ENCODE measurements at regions not wholly inside any gene's neighbourhood (a gene's known extent, or its start where the extent isn't known, plus 50 kb on each side); places are given as distances from the start of the nearest gene placed in this dataset.

- no peak overlapping the region for H3K4me3 ChIP-seq (ENCODE audit: low read depth, low read length)
- no peak for DNase-seq (ENCODE audit: low read depth, low spot score)
Measured at GRCh38 chr17:72565758-72566157, 444.9 kb downstream of the SOX9 start.

GRCh38 chr17:72566671-72567484 lies 446.1 kb downstream of the SOX9 start:
- POLR2A ChIA-PET = no interaction called here
- no peak for DNase-seq (ENCODE audit: low read depth, low spot score)
- H3K4me3 ChIP-seq (ENCODE audit: low read depth, low read length) = no peak overlapping the region
- CTCF ChIA-PET = interaction anchor here (1.0 to 7.0 kb wide), 3 partner anchors 8 to 160 kb away, joined by 3 to 79 read pairs (median 16); no protein-coding TSS in a partner anchor
- TF ChIP-seq, protein P1, sequence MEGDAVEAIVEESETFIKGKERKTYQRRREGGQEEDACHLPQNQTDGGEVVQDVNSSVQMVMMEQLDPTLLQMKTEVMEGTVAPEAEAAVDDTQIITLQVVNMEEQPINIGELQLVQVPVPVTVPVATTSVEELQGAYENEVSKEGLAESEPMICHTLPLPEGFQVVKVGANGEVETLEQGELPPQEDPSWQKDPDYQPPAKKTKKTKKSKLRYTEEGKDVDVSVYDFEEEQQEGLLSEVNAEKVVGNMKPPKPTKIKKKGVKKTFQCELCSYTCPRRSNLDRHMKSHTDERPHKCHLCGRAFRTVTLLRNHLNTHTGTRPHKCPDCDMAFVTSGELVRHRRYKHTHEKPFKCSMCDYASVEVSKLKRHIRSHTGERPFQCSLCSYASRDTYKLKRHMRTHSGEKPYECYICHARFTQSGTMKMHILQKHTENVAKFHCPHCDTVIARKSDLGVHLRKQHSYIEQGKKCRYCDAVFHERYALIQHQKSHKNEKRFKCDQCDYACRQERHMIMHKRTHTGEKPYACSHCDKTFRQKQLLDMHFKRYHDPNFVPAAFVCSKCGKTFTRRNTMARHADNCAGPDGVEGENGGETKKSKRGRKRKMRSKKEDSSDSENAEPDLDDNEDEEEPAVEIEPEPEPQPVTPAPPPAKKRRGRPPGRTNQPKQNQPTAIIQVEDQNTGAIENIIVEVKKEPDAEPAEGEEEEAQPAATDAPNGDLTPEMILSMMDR (IDR thresholded peaks at IDR 0.05; ENCODE audit: insufficient read depth, low read length, missing control alignments) = no peak

More at GRCh38 chr17:72565758-72566157, 444.9 kb downstream of the SOX9 start:
- ChIA-PET POLR2A (no interaction called here), CTCF (interaction anchor here (1.3 kb wide), 2 partner anchors 9 to 162 kb away, joined by 3 to 8 read pairs; no protein-coding TSS in a partner anchor)
- TF ChIP-seq, protein P1 (IDR thresholded peaks at IDR 0.05; ENCODE audit: insufficient read depth, low read length, missing control alignments) = no peak

DNA sequence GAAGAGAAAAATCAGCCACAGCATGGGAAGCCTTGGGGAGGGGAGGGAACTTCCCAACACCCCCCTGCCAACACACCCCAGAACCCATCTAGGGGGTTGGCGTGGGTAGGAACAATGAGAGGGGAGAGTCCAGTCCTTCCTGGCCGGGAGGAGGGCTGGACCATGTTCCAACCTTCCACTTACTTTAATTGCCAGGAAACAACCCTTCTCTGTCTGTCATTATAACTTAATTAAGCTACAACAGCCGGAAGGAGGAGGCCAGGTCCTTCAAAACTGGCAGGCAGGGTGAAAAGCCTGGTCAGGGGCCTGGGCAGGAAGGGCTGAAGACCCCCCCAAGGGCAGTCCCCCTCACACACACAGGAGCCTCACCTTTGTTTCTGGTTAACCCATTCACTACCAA lies 447.0 kb downstream of the SOX9 start:
- POLR2A ChIA-PET = no interaction called here
- H3K4me3 ChIP-seq (ENCODE audit: low read depth, low read length) = no peak overlapping the region
- TF ChIP-seq, protein P1 (IDR thresholded peaks at IDR 0.05; ENCODE audit: insufficient read depth, low read length, missing control alignments) = no peak
- CTCF ChIA-PET = interaction anchor here (0.6 to 7.0 kb wide), 4 partner anchors 9 to 624 kb away, joined by 3 to 79 read pairs (median 10); no protein-coding TSS in a partner anchor
- no peak for DNase-seq (ENCODE audit: low read depth, low spot score)

GRCh38 chr17:72569148-72569946 lies 448.5 kb downstream of the SOX9 start:
- no peak for DNase-seq (ENCODE audit: low read depth, low spot score)
- ChIA-PET POLR2A (no interaction called here), CTCF (interaction anchor here (1.5 to 7.0 kb wide), 3 partner anchors 11 to 157 kb away, joined by 3 to 79 read pairs (median 16); no protein-coding TSS in a partner anchor)

DNA sequence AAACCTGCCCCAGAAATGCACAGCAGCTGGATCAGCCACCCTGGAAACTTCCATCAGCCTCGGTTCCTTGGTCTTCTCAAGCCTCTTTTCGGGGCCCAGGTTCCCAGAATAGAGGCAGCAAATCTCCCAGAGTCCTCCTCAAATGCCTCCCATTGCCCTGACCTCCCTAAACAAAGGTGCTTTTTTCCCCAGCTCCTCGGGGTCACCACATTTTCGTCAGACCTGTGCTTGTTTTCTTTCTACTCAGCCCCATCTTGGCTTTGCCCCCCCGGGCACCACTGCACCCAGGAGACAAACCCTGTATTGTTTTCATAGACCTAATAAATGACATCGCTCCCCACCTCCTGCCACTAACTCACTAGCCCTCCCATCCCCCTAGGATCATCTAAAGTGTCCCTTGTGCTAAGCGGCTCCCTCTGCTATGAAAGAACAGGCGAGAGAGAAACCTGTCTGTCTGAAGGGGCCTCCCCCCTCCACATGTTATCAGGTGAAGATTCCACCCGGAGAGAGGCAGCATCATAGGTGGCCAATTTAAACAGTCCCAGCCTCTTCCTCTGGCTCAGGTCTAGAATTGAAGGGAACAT lies 451.1 kb downstream of the SOX9 start:
- H3K4me3 ChIP-seq (ENCODE audit: low read depth, low read length) = no peak overlapping the region
- TF ChIP-seq, protein P1 (IDR thresholded peaks at IDR 0.05; ENCODE audit: insufficient read depth, low read length, missing control alignments) = no peak
- POLR2A ChIA-PET = no interaction called here
- CTCF ChIA-PET = interaction anchor here (1.7 to 7.0 kb wide), 2 partner anchors 13 to 154 kb away, joined by 4 to 79 read pairs; no protein-coding TSS in a partner anchor
- DNase-seq (ENCODE audit: low read depth, low spot score) = no peak

More at GRCh38 chr17:72569148-72569946, 448.5 kb downstream of the SOX9 start:
- no peak overlapping the region for H3K4me3 ChIP-seq (ENCODE audit: low read depth, low read length)
- TF ChIP-seq, protein P1 (IDR thresholded peaks at IDR 0.05; ENCODE audit: insufficient read depth, low read length, missing control alignments) = no peak
